ENCODE measurements at regions not wholly inside any gene's neighbourhood (a gene's known extent, or its start where the extent isn't known, plus 50 kb on each side); places are given as distances from the start of the nearest gene placed in this dataset.
A peak's percentile ranks its signal among the peaks of the same experiment; 100 is the strongest.

DNA sequence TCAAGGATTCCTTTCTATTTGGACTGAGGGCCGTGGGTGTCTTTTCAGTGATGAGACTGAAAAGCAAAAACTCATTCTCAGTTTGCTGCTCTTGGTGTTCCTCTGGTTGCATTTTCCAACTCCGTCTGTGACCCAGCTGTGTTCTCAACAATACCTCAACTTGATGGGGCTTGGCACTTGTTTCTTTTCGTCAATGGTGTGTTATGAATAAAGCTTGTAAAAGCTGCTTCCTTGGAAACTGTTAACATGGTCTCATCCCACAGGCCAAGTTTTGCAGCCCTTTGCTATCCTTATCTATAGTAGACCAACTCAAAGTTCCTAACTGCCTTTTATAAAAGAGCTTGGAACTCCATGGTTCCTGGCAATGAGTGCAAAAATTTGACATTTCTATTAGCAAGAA, 142.5 kb upstream of the UBE2E1 start:
- DNase-seq (ENCODE audit: low spot score), result no peak
- intact Hi-C loops (cut with DNase I), result no loop called here

DNA sequence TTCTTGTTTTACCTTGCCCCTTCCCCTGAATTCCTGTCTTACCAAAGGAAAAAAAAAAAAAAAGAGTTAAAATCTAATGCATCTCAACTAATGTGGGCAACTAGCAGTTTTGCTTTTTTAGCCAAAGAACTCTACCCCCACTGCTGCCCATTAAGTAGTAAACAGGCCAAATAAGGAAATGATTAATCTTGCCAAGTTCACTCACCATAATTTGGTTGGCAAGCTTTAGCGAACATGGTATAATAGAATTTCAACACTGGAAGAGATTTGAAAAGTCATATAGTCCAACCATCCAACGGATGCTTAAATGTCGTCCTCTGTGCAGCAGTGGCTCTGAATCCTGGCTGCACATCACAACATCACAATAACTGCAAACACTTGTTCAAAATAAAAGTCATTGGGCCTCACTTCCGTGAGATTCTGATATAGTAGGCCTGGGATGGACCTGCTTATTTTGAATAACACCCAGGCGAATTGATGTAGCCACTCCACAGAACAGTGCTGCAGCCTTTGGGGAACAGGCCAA, 142.0 kb upstream of the UBE2E1 start:
- no peak for DNase-seq (ENCODE audit: low spot score)
- intact Hi-C loops (cut with DNase I), result no loop called here

DNA sequence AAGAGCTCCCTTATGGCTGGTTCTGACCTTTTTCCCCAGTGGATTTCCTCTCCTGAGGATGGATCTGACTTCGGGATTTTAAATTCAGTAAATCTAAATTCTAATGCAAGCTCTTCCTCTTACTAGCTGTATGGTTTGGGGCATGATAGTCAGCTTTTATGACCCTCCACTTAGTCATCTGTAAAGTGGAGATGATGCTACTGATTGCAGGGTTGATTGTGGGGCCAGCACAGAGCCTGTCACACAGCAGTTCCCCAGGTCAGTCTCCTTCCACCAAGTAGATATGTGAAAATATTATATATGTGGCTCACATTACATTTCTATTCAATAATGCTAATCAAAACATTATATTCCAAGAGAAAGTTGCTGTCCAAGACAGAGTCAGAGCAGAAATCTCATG, 141.3 kb upstream of the UBE2E1 start:
- intact Hi-C loops (cut with DNase I), result no loop called here
- no peak for DNase-seq (ENCODE audit: low spot score)

DNA sequence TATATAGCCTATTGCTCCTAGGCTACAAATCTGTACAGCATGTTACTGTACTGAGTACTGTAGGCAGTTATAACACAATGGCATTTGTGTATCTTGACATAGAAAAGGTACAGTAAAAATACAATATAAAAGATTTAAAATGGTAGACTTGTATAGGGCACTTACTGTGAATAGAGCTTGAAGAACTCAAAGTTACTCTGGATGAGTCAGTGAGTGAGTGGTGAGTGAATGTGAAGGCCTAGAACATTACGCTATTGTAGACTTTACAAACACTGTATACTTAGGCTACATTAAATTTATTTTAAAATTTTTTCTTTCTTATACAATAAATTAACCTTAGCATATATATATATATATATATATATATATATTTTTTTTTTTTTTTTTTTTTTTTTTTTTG, 140.0 kb upstream of the UBE2E1 start:
- no peak for DNase-seq (ENCODE audit: low spot score)
- intact Hi-C loops (cut with DNase I), result no loop called here

DNA sequence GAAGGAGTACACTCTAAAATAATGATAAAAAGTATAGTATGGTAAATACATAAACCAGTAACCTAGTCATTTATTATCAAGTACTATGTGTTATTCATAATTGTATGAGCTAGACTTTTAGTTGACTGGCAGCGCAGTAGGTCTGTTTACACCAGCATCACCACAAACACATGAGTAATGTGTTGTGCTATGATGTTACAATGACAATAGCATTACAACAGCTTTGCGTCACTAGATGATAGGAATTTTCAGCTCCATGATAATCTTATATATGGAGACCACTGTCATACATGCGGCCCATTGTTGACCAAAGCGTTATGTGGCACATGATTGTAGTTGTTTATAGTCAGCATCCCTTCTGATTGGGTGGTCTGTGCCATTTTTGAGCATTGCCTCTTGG, 138.9 kb upstream of the UBE2E1 start:
- intact Hi-C loops (cut with DNase I), result no loop called here
- no peak for DNase-seq (ENCODE audit: low spot score)

DNA sequence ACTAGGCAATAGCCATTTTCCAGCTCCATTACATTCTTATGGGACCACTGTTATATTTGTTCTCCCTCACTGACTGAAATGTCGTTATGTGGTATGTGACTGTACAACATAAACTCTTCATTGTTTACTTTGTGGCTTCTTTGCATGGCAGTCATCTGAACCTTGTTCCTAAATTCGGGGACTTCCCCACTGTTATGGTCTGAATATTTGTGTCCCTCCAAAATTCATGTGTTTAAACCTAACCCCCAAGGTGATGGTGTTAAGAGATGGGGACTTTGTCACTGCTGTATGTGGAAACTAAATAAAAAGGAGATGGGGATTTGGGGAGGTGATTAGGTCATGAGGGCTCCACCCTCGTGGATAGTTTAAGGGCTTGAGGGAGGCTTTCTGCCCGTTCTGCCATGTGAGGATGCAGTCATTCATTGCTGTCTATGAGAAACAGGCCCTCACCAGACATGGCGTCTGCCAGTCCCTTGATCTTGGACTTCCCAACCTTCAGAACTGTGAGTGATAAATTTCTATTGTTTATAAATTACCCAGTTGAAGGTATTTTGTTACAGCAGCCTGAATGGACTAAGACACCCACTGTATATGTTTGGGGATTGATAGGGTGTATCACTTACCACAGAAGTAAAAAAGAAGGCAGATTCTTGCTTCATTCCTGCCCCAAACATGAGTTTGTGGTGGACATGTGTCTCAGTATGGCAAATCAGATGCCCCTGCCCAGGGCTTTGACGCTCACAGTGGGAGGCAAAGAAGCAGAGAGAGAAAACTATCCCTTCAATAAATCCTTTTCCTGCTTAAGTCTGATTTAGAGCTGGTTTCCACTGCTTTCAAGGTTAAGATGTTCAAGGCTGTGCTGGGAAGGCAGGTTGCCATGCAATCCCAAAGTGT, 138.0 kb upstream of the UBE2E1 start:
- intact Hi-C loops (cut with DNase I), result no loop called here
- DNase-seq (ENCODE audit: low spot score), result no peak

DNA sequence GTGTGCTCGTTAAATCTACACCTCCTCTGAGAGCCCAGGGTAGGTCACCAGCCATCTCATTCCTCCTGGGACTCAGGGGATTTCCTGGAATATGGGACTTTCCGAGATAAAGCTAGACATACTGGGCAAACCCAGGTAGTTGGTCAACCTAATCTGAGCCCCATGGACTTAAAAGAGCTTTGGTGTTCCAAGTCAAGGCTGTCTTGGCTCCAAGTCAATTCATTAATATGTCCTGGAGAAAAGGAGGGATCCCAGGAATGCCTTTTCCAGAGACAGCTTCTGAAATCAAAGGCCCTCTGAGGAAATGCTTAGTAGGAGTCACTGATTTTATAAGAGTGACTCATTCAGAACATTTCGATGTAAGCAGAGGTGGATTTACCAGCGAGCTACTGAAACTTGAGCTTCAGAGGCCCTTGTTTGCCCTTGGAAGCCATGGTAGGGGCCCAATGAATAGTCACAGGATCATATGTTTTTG, 137.3 kb upstream of the UBE2E1 start:
- intact Hi-C loops (cut with DNase I), result no loop called here
- DNase-seq (ENCODE audit: low spot score), result no peak

DNA sequence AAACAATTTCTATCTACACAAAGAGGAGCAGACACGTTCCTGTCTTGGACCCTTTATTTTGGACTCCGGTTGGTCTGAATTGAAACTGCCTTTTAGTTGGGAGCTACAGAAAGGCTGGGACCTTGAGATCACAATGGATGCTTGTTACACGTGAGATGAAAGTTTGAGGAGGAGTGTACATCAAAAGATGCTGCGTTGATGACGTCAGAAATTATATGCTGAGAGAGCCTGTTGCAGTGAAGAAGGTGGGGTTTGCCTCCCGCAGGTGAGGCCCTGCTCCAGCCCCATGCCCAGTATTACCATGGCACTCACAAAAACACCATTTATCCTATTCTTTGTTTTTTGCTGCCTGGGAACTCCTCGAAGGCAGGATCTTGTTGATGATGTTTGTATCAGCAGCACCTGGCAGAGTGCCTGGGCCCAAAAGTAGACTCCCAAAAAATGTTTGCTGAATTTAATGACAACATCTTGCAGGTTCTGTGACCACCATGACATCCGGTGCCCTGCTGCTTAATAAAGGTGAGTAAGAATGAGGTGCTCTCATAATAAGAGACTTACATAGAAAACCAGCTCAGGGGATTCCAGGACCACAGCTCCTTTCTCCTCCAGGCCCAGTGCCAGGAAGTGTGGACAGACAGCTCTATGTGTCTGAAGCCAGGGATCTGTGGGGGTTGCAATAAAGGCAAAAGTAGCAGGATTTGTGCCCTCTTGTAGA, 136.1 kb upstream of the UBE2E1 start:
- no peak for DNase-seq (ENCODE audit: low spot score)
- intact Hi-C loops (cut with DNase I), result no loop called here

DNA sequence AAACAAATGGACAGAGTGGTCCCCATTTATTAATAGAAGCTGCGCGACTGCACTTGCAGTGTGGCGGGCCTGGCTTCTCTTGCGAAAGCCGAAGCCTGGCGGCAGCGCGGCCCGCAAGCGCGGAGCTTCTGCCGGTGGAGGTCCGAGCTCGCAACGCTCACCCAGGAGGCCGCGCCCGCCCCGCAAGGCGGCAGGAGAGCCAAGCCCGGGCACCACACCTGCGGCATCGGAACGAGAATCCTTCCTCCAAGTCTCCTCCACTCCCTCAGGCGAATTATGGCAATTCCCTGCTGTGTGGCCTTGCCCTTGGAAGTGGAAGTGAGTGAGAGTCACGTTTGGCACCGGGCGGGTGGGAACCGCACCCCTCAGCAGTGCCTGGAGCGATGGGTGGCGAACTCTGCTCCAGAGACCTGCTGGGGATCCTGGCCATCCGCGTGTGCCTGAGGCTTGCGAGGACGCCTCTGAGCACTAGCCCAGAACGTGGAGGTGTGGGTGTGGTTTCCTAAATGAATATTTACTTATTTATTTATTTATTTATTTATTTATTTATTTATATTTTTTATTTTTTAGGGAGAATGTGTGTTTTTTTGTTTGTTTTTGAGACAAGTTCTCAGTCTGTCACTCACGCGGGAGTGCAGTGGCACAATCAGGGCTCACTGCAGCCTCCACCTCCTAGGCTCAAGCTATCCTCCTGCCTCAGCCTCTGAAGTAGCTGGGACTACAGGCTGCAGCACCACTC, 133.7 kb upstream of the UBE2E1 start:
- intact Hi-C loops (cut with DNase I), result no loop called here
- DNase-seq (ENCODE audit: low spot score), result no peak

DNA sequence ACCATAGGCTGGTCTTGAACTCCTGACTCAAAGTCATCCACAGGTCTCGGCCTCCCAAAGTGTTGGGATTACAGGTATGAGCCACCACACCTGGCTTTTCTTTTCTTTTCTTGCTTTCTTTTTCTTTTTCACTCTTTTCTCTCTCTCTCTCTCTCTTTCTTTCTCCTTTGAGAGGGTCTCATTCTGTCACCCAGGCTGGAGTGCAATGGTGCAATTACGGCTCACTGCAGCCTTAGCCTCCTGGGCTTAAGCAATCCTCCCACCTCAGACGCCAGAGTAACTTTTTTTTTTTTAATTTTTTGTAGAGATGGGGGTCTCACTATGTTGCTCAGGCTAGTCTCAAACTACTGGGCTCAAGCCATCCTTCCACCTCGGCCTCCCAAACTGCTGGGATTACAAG, 133.1 kb upstream of the UBE2E1 start:
- intact Hi-C loops (cut with DNase I), result no loop called here
- DNase-seq (ENCODE audit: low spot score), result no peak

DNA sequence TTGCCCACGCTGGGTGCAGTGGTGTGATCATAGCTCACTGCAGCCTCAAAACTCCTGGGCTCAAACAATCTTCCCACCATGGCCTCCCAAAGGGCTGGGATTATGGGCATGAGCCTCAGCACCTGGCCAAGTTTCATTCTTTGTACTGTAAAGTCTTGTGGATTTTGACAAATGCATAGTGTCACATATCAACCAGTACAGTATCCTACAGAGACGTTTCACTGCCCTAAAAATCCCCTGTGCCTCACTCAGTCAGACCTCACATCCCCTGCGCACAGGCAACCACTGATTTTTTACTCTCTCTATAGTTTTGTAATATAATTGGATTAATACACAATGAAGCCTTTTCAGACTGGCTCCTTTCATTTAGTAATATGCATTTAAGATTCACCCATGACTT, 130.7 kb upstream of the UBE2E1 start:
- no peak for DNase-seq (ENCODE audit: low spot score)
- intact Hi-C loops (cut with DNase I), result no loop called here

DNA sequence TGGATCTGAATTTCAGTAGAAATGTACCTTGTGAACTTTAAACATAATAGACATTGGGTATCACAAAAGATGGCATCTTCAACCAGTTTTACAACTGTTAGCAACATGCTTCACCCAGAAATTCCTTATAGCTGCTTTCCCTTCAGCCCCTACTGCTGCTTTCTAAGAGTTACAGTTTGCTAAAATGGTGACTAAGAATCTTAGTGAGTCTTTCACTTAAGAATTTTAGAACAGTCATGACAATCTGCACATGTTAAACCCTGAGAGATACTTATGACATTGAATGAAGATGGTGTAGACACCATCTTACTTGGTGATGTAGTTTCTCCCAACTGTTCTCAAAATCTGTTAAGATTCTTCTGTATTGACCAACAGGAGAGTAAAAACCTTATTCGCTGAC, 129.7 kb upstream of the UBE2E1 start:
- DNase-seq (ENCODE audit: low spot score), result no peak
- intact Hi-C loops (cut with DNase I), result no loop called here

DNA sequence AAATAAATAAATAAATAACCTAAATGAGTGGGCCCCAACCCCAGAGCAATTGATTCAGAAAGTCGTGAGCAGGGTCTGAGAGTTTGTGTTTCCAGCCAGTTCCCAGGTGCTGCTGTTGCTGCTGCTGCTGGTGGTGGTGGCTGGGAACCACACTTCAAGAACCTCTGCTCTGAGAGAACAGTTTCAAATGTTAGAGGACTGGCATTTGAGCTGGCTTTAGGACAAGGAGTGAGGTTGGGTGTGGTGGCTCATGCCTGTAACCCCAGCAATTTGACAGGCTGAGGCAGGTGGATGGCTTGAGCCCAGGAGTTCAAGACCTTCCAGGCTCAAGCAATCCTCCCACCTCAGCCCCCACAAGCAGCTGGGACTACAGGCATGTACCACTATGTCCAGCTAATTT, 123.1 kb upstream of the UBE2E1 start:
- DNase-seq (ENCODE audit: low spot score), result no peak
- intact Hi-C loops (cut with DNase I), result no loop called here

DNA sequence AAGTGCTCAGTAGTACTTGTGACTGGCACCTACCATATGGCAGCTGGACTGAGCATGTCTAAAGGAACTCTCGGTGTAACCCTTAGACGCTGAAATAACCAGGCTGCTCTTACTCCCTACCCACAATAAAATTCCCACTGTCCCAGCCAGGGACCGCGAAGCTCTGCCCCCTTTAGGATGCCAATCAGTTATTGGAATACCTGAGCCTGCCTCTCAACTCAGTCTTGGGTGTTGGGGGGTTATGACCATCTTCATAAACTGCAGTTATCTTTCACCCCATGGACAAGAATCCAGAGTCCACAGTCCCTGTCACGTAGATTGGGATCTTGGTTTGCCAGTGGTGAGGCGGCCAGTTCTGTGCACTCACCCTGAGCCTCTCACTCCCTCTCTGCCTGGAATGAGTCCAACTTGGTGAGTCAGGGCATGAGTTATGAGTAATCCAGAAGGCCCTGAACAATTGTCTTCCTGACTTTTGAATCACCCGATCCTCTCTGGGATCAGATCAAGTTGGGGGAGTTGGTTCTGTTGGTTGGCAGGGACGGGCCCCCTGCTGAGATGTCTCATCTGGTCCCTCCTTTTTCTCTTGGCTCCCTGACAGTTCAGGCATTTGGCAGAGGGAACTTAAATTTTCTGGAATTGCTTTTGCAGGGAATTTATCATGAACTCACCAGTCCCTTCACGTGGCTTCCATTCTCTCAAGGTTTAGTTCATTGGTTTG, 120.1 kb upstream of the UBE2E1 start:
- DNase-seq (ENCODE audit: low spot score), result peak; percentile 78
- intact Hi-C loops (cut with DNase I), result no loop called here

DNA sequence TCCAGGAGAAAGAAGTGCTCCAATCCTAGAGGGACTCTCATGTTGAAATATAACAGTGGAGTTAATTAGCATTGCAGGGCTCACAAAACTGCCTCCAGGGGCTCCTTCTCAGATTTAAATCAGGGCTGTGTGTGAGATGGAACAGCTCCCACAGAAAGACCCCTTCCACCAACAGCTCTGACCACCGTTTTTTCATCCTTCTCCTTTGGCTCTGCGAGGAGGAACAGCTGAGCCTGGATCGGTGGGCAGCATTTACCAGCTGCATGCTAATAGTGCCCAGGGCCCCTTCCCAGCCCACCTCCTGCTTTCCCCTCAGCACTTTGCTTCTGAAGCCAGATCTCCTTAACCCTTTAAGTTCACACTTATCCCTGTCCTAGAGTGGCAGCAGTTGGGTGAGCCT, 119.2 kb upstream of the UBE2E1 start:
- no peak for DNase-seq (ENCODE audit: low spot score)
- intact Hi-C loops (cut with DNase I), result no loop called here

DNA sequence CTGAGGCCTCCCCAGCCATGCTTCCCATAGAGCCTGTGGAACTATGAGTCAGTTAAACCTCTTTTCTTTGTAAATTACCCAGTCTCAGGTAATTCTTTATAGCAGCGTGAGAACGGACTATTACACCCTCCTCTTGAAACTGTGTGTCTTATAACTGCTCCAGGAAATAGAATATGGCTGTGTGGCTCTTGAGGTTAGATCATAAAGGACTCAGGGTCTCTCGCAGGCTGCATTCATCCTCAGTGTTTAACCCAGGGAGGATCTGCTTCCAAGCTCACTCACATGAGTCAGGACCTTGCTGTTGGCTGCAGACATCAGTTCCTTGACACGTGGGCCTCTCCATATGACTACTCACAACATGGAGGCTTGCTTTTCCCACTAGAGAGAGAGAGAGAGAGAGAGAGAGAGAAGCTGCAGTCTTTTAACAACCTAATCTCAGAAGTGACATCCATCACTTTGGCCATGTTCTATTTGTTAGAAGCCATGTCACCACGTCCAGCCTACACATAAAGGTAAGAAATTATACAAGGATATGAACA, 114.3 kb upstream of the UBE2E1 start:
- no peak for DNase-seq (ENCODE audit: low spot score)
- intact Hi-C loops (cut with DNase I), result no loop called here

DNA sequence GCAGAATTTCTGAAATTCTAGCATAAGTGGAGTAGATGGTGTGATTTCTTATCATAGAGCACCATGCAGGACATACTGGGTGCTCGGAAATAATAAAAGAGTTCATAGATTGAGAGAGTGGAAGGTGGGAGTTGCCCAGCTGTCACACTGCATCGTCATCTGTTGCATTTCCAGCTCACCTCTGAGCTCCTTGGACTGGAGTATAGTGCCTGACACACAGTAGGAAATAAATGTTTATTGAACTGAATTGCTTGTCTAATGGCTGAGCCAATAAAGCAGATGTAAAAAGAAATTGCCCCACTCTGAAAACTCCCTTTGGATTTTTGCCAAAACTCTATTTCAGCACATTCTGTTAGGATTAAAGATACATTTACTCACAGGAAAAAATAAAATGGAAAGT, 108.9 kb upstream of the UBE2E1 start:
- intact Hi-C loops (cut with DNase I), result no loop called here
- no peak for DNase-seq (ENCODE audit: low spot score)

DNA sequence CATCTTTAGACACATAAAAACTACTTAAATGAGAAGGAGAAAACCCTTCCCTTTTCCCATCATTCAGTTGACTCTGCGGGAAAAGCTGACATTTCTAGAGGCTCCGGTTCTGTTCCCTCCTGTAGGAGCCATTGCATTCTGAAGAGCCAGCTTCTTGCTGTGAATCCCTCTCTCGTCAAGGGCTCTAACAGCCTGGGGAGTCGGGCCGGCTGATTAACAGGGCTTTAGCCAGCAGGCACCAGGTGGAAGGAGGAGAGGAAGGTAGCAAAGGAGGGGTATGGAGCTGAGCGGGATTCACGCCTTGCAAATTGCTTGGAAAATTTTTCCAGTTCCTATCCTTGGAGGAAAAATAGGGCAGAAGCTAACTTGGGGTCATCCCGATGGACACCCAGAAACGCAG, 108.3 kb upstream of the UBE2E1 start:
- intact Hi-C loops (cut with DNase I), result no loop called here
- DNase-seq (ENCODE audit: low spot score), result no peak

DNA sequence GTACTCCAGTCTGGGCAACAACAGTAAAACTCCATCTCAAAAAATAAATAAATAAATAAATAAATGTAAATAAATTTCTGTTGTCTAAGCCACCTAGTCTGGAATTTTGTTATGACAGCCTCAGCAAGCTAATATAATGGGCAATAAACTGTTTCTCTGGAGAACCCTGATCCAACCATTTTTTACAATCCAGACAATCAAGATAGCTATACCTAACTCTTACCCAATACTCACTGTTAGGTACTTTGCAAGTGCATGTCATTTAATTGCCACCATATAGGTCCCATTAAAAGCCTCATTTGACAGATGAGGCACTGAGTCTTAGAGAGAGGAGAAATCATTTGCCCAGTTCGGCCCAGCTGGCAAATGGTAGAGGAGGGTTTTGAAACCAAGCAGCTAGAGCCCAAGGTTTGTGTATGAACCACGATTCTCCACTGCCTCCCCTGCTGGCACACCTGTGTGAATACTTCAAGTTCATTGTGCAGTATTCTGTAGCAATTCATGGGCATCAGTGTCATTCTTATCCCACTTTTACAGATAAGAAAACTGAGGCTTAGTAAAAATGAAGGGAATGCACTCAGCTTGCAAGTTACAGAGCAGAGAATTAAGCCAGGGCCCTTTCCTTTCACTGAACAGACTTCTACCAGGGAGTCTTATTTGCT, 107.0 kb upstream of the UBE2E1 start:
- intact Hi-C loops (cut with DNase I), result no loop called here
- no peak for DNase-seq (ENCODE audit: low spot score)

Data from cardiac septum (tissue), 1 donor.